GM03348 (cell line): ENCODE measurements at regions not wholly inside any gene's neighbourhood (a gene's known extent, or its start where the extent isn't known, plus 50 kb on each side); places are given as distances from the start of the nearest gene placed in this dataset.
"Not testable (repeated sequence)": the region's sequence is repeated elsewhere in the genome, so short reads cannot be mapped to it uniquely, and the experiment has no call there.

Experiments used
- DNase-seq: peaks from one replicate; pipeline ENCODE4 v3.0.0; 2012; ENCODE audit warnings: low spot score

DNA sequence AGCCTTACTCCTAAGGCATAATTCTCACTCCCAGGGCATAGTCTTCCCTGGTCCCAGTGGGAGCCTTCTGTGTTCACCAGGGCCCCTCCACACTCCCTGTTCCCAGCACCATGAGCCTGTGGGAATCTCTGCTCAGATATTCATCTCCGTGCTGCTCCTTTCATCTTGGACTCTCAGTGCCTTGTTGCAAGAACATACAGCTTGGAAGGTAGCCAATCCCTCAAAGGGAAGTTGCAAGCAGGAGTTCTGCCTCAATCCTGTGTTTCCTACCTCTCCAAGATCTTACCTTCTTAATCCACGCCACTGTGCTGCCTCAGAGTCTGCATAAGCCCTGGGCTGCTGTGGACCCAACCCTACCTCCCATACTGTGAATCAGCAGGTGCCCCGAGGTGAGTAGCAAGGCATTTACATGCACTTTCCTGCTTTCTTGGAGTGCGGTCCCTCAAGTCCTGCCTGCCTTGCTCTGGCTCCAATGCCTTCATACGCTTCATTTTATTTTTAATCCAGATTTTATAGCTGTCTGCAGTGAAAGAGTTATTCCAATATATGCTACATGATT is 413.8 kb upstream of the RAB6C start:
- DNase-seq, result no peak

DNA sequence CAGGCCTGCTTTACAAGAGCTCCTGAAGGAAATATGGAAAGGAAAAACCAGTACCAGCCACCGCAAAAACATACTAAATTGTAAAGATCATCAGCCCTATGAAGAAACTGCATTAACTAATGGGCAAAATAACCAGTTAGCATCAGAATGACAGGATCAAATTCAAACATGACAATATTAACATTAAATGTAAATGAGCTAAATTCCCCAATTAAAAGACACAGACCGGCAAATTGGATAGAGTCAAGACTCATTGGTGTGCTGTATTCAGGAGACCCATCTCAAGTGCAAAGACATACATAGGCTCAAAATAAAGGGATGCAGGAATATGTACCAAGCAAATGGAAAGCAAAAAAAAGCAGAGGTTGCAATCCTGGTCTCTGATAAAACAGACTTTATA is 408.7 kb upstream of the RAB6C start:
- DNase-seq, result not testable (repeated sequence)

DNA sequence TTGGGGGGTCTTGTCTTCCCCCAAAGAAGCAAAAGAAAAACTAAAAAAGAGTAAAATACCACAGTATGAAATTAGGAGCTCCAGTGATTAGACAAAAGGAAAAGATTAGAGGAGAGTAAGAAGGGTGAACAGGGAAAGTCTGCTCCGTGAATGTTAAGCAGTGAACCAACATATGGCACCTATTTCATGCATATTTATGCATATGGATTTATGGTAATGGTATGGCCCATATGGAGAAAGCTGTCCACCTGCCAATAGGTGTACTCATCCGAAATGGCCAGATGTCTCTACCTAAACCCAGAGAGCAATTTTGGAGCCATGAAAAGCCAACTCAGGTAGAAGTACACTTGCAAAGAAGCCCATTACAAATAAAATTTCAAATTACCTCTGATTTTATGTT is 404.0 kb upstream of the RAB6C start:
- no peak for DNase-seq

DNA sequence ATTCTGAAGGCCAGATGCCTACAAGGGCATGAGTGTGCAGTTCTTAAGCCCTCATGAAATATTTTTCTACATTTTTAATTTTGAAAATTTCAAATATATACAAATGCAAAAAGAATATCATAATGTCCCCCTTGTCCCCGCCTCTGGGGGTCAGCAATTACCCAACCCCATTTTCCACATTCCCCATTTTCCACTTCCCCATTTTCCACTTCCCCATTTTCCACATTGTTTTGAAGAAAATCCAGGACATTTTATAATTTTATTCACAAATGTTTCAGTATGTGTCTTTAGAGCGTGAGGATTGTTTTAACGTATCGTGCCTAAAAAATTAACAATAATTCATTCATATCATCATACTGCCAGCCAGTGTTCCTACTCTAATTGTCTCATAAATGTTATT is 403.6 kb upstream of the RAB6C start:
- DNase-seq, result no peak

DNA sequence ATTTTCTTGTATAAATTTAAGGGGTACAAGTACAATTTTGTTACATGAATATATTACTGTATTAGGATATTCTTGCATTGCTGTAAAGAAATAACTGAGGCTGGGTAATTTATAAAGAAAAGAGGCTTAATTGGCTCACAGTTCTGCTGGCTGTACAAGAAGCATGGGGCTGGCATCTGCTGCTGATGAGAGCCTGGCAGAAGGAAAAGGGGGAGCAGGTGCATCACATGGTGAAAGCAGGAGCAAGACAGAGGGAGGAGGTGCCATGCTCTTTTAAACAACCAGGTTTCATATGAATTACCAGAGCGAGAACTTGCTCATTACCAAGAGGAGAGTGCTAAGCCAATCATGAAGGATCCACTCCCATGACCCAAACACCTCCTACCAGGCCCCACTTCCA is 399.5 kb upstream of the RAB6C start:
- DNase-seq, result no peak

DNA sequence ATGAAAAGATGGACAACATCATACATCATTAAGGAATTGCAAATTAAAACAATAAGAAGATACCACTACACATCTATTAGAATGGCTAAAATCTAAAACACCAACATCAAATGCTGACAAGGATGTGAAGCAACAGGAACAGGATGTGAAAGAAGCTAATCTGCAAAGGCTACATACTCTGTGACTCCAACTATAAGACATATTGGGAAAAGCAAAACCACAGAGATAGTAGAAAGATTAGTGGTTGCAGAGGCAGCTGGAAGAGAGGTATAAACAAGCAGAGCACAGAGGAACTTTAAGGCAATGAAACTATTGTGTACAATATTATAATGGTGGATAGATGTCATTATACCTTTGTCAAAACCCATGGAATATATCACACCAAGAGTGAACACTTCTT is 393.7 kb upstream of the RAB6C start:
- DNase-seq, result no peak

DNA sequence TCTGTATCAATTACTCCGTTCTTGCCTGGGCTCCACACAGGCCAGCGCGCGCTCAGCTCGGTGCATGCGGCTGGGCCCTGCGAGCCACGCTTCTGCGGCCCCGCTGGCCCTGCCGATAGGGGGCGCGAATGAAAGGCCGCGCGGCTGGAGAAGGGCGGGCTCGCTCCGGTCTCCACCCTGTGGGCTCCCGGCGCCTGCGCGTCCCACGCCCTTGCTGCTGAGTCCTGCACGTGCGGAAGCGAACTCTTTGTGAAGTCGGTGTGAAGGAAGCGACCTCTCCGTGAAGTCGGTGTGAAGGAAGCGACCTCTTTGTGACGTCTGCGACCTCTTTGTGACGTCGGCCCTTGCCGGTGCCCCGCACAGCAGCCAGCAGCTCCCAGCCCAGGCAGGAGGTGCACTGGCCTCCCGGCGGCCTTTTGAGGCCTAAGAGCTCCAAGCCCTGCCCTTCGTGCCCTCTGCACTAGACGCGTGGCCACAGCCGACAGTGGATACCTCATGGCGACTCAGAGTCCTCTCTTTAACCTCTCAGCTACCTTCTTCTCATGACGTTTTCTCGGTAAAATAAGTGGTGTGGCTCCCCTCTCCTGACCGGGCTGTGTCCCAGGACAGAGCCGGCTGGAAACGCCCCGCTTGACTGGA is 391.9 kb upstream of the RAB6C start:
- DNase-seq, result no peak

DNA sequence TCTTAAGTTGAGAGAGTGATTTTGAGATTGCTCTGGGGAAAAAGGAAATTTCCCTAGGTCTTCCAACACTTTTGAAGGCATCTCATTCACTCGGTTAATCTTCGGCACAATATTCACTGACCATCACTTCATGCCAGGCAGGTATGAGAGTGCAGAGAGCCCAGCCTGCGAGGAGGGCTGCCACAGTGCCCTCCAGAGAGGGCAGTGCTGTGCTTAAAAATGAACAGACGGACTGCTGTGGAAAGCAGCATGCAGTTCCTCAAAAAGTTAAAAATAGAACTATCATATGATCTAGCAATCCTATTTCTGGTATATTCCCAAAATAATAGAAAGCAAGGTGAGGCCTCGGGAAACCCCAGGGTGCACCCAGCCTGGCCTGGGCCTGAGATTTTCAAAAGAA is 374.9 kb upstream of the RAB6C start:
- DNase-seq, result no peak

DNA sequence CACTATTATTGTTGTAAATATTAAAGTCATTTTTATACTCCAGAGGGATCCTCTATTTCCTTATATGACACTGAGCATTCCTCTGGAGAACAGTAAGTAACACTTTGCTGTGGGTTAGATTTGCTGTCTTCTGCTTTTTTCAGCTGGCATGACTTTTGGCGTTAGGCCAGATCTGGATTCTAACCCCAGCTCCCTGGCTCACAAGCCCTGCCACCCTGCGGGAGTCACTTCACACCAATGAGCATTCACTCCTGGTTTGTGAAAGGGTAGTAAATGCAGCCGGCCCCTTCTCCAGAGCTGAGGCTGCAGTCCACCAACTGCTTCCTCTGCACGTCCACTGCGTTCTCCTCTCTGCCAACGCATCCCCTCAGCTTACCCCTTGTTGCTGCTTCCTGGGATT is 373.8 kb upstream of the RAB6C start:
- no peak for DNase-seq

DNA sequence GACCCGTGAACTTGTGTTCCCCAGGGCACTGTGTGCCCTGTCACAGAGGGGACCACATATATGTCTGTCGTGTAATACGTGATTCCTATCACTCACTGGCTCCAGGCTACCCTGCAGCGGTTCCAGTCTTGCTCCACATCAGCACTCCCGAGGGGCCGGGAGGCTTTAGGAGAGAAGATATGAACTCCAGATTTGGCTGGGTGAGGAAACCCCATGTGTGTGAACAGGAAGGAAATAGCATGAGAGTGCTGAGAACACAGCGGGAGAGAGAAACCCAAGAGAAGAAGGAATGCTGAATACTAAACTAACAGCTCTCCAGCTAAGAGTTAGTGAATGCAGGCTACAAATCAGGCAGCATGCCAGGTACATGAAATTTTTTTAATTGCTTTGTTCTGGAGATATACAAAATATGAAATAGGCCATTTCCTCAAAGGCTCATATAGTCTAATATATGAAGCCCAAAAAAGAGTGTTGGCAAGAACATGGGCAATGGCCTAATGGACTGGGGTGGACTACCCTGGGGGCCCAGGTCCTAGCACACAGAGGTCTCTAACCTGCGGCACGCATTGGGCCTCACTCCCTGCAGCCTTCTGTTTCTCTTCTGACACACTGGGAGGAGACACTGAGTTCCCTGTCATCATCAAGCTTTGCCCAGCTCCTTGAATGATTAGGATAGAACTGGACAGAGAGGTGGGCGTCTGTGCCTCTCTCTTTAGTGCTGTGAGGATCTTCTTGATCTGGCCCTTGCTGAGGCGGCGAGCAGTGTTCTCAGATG is 372.8 kb upstream of the RAB6C start:
- no peak for DNase-seq

DNA sequence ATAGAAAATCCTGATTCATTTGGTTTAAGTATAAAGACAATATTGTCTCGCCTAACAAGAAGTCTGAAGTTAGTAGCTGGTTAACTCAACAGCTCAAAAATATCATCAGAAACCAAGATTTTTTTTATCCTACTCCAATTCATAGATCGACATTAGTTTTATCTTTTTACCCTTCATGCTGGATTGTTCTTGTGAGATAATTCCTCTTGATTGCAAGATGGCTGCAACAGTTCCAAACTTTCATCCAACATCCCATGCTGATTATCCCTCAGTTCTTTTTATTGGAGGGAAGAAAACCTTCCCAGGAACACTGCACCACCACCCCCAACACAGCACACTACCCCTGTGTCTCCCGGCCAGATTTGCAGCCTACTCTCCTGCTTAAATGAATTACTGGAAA is 370.2 kb upstream of the RAB6C start:
- DNase-seq, result no peak

DNA sequence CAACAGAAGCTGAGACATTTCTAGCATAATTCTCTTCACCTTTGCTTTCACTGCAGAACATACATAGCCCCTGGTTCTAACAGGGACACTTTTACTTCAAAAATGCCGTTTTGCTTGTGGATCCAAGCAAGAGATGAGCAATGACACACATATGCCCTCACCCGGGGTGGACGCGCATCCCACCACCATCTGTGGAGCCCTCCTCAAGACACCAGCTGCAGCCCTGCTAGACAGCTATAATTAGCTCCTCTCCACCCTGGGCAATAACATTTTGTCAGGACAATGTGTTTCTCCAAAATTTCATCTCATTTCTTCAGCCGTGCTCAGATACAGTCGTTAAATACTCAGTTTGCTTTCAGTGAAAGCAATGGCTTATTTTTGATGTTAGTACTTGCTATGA is 368.7 kb upstream of the RAB6C start:
- DNase-seq, result no peak

DNA sequence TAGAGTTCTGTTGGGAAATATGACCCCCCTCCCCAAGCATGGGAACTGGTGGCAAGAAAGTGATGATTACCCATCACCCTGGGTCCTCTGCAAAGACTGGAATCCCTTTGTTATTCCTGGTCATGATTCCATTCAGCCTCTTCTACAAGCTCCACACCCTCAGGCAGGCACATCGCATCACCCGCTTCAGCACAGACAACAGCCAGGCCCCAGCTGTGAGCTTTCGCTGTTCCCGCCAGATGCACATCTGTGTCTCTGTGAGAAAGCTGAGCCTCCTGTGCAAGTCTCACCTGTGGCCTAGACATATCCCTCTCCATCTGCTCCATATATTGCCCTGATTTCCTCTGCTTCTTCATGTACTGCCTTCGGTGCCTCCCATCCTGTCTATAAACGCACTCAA is 368.0 kb upstream of the RAB6C start:
- no peak for DNase-seq

DNA sequence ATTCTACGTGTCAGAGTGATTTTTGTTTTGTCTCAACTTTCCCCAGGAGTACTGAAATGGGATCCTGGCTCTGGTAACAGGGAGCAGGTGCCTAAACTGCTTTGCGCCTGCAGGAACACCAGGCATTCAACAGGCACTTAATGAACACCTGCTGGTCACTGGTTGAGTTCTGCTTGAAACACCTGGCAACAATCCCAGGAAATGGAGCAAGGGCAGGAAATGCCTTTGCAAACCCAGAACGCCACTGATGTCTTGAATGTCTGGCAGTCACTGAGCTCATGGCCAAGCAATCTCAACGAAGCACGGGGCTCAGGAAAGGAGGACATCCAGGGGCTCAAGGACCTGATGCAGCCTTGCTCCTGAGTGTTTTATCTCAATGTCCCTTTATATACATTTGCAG is 360.0 kb upstream of the RAB6C start:
- DNase-seq, result no peak

DNA sequence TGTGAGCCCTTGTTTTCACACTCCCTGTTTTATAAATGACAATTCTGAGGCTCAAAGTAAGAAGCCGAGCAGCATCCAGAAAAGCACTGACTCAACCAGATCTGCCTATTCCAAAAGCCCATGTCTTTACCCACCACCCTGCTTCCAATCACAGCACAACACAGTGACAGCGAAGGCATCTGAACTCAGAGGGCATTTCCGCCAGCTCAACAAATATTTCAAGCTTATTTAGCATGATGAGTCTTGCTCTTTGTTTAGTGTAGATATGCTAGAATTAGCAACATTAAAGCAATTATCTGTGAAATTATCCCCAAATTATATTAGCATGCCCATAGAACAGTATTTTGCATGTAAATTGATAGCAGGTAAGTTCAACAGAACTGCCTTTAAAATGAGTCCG is 359.1 kb upstream of the RAB6C start:
- DNase-seq, result no peak

DNA sequence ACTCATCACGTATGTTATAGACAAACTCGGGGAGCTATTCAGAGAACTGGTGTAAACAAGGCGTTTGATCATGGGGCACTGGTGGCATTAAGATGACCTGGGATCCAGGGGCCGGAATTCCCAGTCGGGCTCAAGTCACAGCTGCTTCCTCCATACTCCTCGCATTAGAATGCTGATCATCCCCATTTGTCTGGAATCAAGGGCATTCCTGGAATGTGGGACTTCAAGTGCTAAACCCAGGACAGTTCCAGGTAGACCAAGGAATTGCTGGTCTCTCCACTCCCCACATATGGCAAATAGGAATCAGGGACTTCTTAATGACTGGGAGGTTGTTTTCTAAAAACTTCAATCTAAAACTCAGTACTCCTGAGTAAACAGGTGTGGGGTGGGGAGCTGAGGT is 355.7 kb upstream of the RAB6C start:
- no peak for DNase-seq

DNA sequence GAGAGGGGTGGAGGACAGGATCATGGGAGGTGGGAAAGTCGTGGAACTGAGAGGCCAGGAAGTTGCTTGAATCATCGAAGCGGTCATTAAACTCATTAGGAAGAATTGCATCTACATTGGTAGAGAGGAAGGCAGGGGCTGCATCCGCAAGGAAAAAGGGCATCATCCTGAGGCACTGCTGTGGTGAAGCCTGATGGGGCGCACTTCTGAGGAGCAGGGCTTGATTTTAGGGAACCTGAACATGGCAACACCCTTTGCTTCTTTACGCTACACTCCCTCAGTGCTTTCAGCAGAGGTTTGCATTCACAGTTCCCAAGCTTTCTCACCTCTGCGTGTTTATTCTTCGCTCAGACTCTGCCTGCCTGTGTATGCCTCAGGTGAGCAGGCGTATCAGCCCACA is 352.0 kb upstream of the RAB6C start:
- no peak for DNase-seq

DNA sequence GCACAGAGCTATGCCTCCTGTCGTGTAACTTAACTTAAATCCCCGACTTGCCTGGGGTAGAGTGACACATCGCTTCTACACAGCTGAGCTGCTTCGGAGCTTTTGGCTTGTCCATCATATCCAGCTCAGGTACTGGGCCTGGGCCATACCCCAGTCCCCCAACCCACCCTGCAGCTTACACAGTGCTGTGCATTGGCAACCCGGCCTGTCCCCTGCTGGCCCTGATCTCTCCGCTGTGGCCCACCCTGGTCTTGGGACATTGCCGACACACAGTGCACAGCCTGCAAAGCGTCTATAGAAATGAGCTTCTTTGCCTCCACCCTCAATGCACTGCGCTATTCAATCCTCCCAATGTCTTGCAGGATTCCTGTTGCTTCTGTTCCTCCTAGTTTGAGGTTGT is 342.8 kb upstream of the RAB6C start:
- DNase-seq, result no peak

DNA sequence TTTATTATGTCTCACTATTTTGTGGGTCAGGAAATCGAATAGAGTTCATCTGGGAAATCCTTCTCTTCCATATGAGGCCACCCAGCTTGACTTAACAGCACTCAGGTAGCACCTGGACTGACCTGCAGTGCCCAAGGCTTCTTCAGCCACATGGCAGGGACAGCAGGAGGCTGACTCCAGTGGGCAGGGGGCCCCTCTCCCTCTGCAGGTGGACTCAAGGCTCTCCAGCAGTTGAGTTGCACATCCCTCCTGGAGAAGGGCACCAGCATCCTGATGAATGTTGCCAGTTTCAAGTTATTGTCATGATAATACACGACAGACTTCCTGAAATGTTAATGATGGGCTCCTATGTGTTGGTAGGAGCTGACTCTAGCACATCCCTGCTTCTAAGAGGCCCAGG is 338.1 kb upstream of the RAB6C start:
- no peak for DNase-seq

DNA sequence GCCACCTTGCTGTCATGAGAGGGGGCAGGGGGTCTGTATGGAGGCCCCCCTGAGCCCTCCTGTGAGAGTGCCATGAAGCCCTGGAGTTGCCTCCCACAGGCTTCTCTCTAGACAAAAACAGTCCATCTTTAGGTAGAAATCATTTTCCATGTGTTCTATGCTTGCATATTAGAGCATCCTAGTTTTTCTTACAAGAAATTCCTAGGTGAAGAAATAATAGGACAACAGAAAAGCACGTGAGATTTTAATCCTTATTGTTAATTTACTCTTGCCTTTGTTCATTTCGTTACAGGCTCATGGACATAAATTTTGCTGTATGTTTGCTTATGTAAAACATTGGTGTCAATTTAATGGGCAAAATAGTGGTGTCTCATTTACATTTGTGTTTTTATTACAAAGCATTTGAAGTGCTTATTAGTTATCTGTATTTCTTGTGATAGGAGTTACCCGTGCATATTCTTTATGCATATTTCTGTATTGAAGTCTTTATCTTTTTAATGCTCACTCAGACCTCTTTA is 336.9 kb upstream of the RAB6C start:
- no peak for DNase-seq

DNA sequence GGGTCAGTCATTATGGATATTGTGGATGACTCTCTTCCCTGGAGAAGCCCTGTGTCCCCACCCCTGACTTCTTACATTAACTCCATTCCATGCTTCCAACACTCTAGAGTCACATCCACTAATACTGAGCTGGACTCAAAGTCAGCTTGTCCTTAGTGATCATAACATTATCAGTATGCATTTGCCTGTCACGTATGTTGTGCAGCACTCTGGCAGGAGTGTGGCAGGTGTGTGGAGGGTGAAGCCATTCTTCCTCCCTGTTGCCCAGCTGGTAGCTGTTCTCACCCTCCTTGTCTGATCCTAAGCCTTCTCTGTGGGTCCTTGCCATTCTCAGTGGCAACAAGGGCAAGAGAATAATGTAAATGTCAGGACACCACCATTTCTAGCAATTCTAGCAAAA is 334.1 kb upstream of the RAB6C start:
- DNase-seq, result no peak

DNA sequence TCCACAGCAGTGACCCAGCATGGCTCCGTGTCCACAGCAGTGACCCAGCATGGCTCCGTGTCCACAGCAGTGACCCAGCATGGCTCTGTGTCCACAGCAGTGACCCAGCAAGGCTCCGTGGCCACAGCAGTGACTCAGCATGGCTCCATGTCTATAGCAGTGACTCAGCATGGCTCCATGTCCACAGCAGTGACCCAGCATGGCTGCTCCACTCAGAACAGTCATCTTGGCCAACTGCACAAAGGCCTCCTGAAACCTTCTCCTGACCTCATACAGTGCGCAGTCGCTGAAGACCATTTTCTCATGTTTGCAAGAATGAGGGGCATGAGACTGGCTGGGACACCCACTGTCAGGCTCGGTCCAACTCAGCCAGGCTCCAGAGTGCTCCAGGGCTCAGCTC is 333.4 kb upstream of the RAB6C start:
- no peak for DNase-seq

DNA sequence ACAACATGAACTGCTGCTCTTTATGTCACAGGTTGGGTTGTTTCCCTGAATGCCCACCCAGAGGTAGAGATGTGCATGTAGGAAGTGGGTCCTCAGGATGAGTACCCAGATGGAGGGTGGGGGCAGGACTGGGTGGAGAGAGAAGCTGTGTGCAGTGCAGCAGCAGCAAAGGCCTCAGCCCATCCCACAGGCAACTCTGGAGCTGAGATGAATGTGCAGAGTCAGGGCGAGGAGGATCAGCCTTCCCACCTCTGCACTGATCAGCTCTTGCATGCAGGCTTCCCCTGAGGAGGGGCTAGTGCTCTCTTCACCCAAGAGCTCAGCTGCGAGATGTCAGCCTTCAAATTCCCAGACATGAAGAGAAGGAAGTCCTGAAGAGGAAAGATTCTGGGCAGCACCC is 326.2 kb upstream of the RAB6C start:
- DNase-seq, result no peak

DNA sequence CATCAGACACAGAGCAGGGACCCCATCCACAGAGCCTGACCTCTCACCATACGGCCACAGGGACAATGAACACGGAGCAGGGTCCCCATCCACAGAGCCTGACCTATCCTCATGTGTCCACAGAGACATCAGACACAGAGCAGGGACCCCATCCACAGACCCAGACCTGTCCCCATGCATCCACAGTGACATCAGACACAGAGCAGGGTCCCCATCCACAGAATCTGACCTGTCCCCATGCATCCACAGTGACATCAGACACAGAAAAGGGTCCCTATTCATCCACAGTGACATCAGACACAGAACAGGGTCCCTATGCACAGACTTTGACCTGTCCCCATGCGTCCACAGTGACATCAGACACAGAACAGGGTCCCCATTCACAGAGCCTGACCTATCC is 325.1 kb upstream of the RAB6C start:
- DNase-seq, result no peak
